ENCODE measurements at regions not wholly inside any gene's neighbourhood (a gene's known extent, or its start where the extent isn't known, plus 50 kb on each side); places are given as distances from the start of the nearest gene placed in this dataset.

GRCh38 chr5:104198156-104198555 lies 635.6 kb upstream of the NUDT12 start:
- TF ChIP-seq ZFP3 (CRISPR knock-in tag; IDR thresholded peaks at IDR 0.05), result no peak
- TF ChIP-seq ZC3H10 (CRISPR knock-in tag; IDR thresholded peaks at IDR 0.05), result no peak
- no peak for TF ChIP-seq ZFP30 (CRISPR knock-in tag; IDR thresholded peaks at IDR 0.05)
- no peak for TF ChIP-seq TOX (CRISPR knock-in tag; IDR thresholded peaks at IDR 0.05; ENCODE audit: borderline replicate concordance)
- TF ChIP-seq RARB (CRISPR knock-in tag; IDR thresholded peaks at IDR 0.05), result no peak
- TF ChIP-seq SNAI2 (CRISPR knock-in tag; IDR thresholded peaks at IDR 0.05), result no peak
